Colonic mucosa (tissue), 4 donors: ENCODE measurements at regions not wholly inside any gene's neighbourhood (a gene's known extent, or its start where the extent isn't known, plus 50 kb on each side); places are given as distances from the start of the nearest gene placed in this dataset.

Experiments used
- DNase-seq: peaks from one replicate; pipeline ENCODE4 v3.0.0-alpha.2; 2020
- H3K27ac ChIP-seq: fragments of 200-600 bp; one replicate; pipeline ENCODE4 v1.8.0; 2021
- H3K27me3 ChIP-seq: fragments of 200-600 bp; one replicate; pipeline ENCODE4 v1.8.0; 2021
- H3K36me3 ChIP-seq: fragments of 200-600 bp; one replicate; pipeline ENCODE4 v1.8.0; 2021
- H3K4me1 ChIP-seq: fragments of 200-600 bp; one replicate; pipeline ENCODE4 v1.8.0; 2021; ENCODE audit warnings: mild to moderate bottlenecking
- H3K4me3 ChIP-seq: fragments of 200-600 bp; one replicate; pipeline ENCODE4 v1.8.0; 2021
- H3K9ac ChIP-seq, 2 donors: one replicate each; pipeline ENCODE4 v1.7.0; 2013; ENCODE audit warnings: control low read depth in 2 of 2, low read depth in 2 of 2, low read length in 2 of 2
- H3K9me3 ChIP-seq: fragments of 200-600 bp; one replicate; pipeline ENCODE4 v1.8.0; 2021
- CTCF ChIP-seq: fragments of 200-600 bp; IDR thresholded peaks from one replicate; pipeline ENCODE4 v1.8.0; 2022; ENCODE audit warnings: antibody characterized with exemption, mild to moderate bottlenecking
- intact Hi-C: fragments of 100-400 bp; cut with DNase I; formaldehyde crosslinking; loops from one replicate; pipeline ENCODE4 v1.14.1; 2022
- donor health status: healthy.
- donor health status: DM: no; HTN: no; CAD: no.
- donor health status: DM: no; HTN: no; CAD: no.

- no peaks in the 10 kb centered on the region for H3K9me3 ChIP-seq
- H3K4me1 ChIP-seq, result no peaks in the 10 kb centered on the region
- no peak overlapping the region for H3K4me3 ChIP-seq
- no peak overlapping the region for H3K27ac ChIP-seq
- intact Hi-C loops, result no loop called here
- DNase-seq, result no peak
- H3K9ac ChIP-seq, result no peak overlapping the region
- H3K27me3 ChIP-seq, result no peaks in the 10 kb centered on the region
- no peaks in the 10 kb centered on the region for H3K36me3 ChIP-seq
- no peak for TF ChIP-seq CTCF
Observed at GRCh38 chrX:94551831-94552230, 877.8 kb downstream of the FAM133A start.

- Histone ChIP-seq H3K9me3 (no peaks in the 10 kb centered on the region), H3K9ac (no peak overlapping the region), H3K27me3 (no peaks in the 10 kb centered on the region), H3K4me1 (no peaks in the 10 kb centered on the region), H3K36me3 (no peaks in the 10 kb centered on the region), H3K27ac (no peak overlapping the region), H3K4me3 (no peak overlapping the region)
- intact Hi-C loops, result no loop called here
- TF ChIP-seq CTCF, result no peak
- no peak for DNase-seq
Observed at GRCh38 chrX:94560930-94561329, 886.9 kb downstream of the FAM133A start.

GRCh38 chrX:94576367-94577004 lies 902.5 kb downstream of the FAM133A start:
- no peaks in the 10 kb centered on the region for H3K9me3 ChIP-seq
- intact Hi-C loops, result no loop called here

GRCh38 chrX:94600077-94600476 lies 926.1 kb downstream of the FAM133A start:
- intact Hi-C loops, result no loop called here
- Histone ChIP-seq H3K4me3 (no peak overlapping the region), H3K27ac (no peak overlapping the region), H3K4me1 (no peaks in the 10 kb centered on the region), H3K27me3 (no peaks in the 10 kb centered on the region), H3K36me3 (no peaks in the 10 kb centered on the region), H3K9ac (no peak overlapping the region), H3K9me3 (no peaks in the 10 kb centered on the region)
- TF ChIP-seq CTCF, result no peak
- DNase-seq, result no peak

More at GRCh38 chrX:94576367-94577004, 902.5 kb downstream of the FAM133A start:
- Histone ChIP-seq H3K27ac (no peak overlapping the region), H3K9ac (no peak overlapping the region), H3K4me1 (no peaks in the 10 kb centered on the region), H3K4me3 (no peak overlapping the region), H3K27me3 (no peaks in the 10 kb centered on the region), H3K36me3 (no peaks in the 10 kb centered on the region)
- DNase-seq, result no peak
- TF ChIP-seq CTCF, result peak; percentile 16

- Histone ChIP-seq H3K27ac (no peak overlapping the region), H3K36me3 (no peaks in the 10 kb centered on the region), H3K4me1 (no peaks in the 10 kb centered on the region), H3K9me3 (no peaks in the 10 kb centered on the region), H3K9ac (no peak overlapping the region), H3K27me3 (no peaks in the 10 kb centered on the region), H3K4me3 (no peak overlapping the region)
- intact Hi-C loops, result no loop called here
- TF ChIP-seq CTCF, result no peak
- no peak for DNase-seq
Observed at GRCh38 chrX:94612140-94612539, 938.1 kb downstream of the FAM133A start.
